Non-pigmented ciliary epithelial cell (primary cell): ENCODE measurements at regions not wholly inside any gene's neighbourhood (a gene's known extent, or its start where the extent isn't known, plus 50 kb on each side); places are given as distances from the start of the nearest gene placed in this dataset.
"Not testable (repeated sequence)": the region's sequence is repeated elsewhere in the genome, so short reads cannot be mapped to it uniquely, and the experiment has no call there.

Experiments
- DNase-seq: peaks from one replicate; pipeline ENCODE4 v3.0.0-alpha.2; 2010; ENCODE audit warnings: low read depth

GRCh38 chr1:187038784-187039183 is 210.0 kb downstream of the PLA2G4A start:
- DNase-seq, result peak; percentile 19

DNA sequence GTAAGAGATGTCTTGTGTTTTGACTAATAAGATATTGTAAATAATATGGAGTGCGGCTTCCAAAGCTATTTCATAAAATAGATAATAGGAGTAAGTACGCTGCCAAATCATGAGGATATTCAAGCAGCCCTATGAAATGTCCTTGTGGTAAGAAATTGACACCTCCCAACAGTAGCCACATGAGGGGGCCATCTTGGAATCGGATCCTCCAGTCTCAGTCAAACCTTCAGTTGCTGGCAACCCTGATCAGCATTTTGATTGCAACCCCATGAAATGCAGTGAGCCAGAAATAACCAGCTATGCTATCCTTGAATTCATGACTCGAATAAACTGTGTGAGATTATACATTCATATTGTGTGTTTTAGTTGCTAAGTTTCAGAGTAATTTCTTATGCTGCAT is 212.4 kb downstream of the PLA2G4A start:
- no peak for DNase-seq

DNA sequence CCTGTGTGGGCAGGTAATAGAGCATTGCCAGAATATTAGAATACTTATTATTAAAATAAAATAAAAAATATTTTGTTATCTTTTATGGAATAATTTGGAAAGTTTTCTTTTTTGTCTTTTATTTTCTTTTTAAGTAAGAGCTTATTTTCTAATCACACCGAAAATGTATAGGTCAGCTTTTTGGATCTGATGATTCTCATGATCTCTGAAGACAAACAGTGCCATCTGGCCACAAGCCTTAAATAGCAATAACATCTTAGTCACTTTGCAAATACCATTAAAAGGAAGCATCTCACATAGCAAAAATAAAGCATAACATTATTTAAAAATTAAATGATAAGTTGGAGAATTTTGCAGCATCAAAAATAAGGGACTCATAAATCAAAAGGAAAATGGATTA is 213.8 kb downstream of the PLA2G4A start:
- DNase-seq, result no peak

- DNase-seq, result not testable (repeated sequence)
These were observed 214.7 kb downstream of the PLA2G4A start for GRCh38 chr1:187043433-187043832.

DNA sequence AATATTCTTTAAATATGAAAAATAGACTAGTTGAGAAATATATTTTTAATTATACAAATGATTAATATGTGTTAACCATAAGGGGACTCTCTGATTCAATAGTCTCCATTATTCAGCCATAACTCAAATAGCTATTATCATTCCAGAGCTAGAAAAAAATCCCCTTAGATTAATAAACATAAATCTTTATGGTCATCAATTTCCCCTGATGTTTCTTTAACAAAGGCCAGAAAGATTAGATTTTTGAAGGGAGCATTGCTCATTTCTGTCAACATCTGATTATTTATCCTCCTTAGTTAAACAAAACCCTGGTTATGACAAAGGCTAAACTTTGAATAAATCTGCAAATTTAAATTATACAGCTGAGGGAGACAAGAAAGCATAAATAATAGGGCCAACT is 215.7 kb downstream of the PLA2G4A start:
- DNase-seq, result no peak

GRCh38 chr1:187045371-187045770 is 216.6 kb downstream of the PLA2G4A start:
- DNase-seq, result no peak

GRCh38 chr1:187046293-187046692 is 217.5 kb downstream of the PLA2G4A start:
- no peak for DNase-seq

DNA sequence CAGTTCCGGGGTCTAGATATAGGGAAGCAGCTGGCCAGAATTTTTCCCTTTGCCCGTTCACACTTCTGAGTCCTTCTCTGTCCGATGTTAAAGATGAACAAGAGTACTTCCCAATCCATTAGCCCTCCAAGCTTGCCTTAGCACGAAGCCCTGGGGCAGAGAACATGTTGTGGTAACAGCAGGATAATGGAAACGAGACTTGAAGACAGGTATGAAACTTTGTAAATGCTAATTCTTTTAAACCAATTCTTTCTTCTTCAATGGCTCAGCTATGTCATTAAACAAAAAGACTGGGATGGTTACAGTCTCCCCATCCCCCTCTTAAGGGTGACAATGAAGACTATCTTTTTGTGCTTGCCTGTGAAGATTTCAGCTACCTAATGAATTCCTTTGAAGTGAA is 218.5 kb downstream of the PLA2G4A start:
- no peak for DNase-seq

- no peak for DNase-seq
These were observed 223.0 kb downstream of the PLA2G4A start for GRCh38 chr1:187051618-187052232.

DNA sequence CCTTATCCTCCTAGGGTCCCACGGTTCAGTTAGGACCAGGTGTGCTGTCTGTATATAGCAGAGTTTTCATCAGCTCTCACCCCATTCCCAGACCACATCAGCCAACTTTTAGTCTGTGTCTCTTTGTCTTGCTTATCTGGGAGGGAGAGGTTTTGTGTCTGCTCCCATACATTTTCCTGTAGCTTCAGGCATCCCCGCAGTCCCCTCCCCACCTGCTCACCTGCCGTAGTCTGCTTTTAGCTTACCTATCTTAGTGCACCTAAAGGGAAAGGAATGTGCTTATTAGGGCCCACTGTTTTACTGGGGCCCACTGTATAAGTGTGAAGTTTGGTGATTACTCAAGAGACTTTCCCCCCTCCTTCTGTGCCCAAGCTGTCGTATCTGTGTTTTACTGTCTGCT is 225.1 kb downstream of the PLA2G4A start:
- DNase-seq, result no peak

- DNase-seq, result no peak
These were observed 226.4 kb downstream of the PLA2G4A start for GRCh38 chr1:187054862-187055757.

DNA sequence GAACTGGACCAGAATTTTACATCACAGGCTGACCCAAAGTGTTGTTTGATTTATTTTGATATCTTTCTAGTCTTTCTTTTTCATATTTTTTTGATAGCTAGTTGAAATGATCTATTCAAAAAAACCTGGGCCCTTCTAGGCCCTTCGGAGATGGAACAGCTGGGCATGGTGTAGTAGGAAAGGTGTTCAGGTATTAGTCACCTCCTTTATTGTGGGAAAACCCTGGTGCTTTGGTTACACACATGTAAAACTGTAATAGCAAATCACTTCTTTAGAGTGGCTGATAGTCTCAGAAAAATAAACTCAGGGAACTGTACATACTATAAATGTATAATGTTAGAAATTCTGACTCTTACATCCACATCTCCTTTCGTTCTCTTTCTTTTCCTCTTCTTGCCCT is 234.5 kb downstream of the PLA2G4A start:
- no peak for DNase-seq

DNA sequence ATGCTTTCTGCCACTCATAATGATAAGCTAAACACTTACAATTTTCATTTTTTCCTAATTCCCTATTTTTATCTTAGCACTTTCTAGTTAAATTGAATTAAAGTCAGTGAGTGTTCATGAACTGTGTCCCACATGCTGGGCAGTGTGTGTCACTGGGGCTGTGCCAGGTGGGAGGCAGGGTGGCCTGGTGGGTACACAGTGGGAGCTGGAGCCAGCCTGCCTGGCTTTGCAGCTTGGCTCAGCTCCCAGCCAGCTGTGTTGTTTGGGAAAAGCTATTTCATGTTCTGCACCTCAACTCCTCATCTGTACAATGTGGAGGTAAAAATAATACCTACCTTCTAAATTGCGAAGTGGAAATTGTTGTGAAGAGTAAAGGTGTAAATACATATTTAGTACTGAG is 238.4 kb downstream of the PLA2G4A start:
- DNase-seq, result no peak

DNA sequence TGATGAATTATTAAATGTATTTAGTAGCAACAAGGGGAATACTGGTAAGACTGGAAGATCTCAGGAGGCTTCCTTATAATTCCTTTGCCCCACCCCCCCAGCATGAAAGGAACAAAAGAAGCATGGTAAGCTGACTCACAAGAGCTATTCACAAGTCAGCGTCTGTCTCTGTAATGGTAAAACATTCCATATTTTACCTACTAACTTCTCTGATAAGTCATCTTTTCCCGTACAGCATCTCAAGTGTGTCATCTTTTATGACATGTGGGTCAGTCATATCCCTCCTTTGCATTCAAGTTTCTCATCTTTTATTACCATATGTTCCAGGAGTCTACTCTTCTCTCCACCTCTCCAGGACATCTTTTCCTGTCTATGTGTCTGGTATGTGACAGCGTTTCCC is 241.3 kb downstream of the PLA2G4A start:
- no peak for DNase-seq

GRCh38 chr1:187072262-187073034 is 243.7 kb downstream of the PLA2G4A start:
- DNase-seq, result not testable (repeated sequence)

DNA sequence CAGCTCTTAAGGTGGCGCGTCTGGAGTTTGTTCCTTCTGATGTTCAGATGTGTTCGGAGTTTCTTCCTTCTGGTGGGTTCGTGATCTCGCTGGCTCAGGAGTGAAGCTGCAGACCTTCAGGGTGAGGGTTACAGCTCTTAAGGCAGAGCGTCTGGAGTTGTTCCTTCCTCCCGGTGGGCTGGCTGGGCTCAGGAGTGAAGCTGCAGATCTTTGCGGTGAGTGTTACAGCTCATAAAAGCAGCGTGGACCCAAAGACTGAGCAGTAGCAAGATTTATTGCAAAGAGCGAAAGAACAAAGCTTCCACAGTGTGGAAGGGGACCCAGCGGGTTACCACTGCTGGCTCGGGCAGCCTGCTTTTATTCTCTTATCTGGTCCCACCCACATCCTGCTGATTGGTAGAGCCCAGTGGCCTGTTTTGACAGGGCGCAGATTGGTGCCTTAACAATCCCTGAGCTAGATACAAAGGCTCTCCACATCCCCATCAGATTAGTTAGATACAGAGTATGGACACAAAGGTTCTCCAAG is 244.3 kb downstream of the PLA2G4A start:
- not testable (repeated sequence) for DNase-seq

GRCh38 chr1:187073634-187074245 is 245.0 kb downstream of the PLA2G4A start:
- not testable (repeated sequence) for DNase-seq

DNA sequence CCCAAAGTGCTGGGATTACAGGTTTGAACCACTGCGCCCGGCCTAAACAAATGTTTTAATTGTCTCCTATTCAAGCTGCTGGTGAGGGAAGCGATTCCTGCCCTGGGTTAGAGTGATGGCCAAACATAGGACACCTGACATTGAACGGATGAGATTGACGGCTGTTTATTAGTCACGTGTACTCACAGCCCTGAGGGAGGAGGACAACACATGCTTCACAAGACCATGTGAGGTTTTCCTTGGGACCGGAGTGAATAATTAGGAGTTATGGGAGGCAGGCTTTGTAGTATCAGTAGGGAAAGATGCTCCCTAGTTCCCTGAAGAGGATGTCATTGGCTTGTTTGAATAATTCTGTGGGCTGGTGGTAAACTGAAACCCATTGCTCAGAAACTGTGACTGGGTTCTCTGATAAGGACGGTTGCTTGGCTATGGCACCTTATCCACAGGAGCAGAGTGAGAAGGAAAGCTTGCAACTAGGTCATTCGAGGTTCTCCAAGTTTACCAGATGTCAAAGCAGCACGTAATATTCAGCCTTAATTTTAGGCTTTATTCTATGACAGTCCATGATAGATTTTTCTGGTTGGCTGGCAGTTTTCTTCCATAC is 245.8 kb downstream of the PLA2G4A start:
- DNase-seq, result no peak

DNA sequence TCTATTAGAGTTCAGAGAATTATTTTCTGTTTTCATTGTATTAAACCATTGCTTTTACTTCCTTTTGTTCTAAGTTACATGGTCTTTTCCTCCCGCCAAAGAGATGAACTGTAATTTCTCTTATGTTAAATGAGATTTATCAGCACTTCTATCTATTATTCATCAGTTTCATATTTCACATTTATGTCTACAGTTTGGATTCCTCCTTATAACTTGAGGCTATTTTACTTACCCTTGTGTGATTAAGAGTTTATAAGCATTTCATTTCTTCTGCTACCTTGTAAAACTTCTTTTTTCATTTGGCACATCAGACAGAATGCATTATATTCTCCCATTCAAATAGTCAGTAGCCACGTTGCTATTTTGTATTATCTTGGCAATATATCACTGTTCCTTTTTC is 248.2 kb downstream of the PLA2G4A start:
- no peak for DNase-seq

DNA sequence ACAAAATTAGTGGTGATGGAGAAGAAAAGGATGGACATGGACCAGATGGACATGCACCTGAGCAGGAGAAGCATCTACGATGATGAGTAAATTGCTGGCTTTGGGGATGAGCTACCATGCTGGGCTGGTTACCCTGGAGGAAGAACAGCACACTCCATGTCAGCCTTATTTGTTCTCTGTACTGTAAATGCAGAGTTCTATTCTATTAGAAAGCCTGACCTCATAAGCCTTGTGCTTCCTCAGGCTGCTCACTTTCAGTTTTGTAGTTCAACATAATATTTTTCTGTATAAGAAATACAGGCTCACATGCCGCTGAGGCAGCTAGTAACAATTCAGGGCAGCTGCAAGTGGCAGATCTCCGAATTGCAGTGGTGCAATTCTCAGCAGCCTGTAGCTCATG is 249.6 kb downstream of the PLA2G4A start:
- no peak for DNase-seq

GRCh38 chr1:187078916-187079315 is 250.2 kb downstream of the PLA2G4A start:
- no peak for DNase-seq

GRCh38 chr1:187079330-187079729 is 250.6 kb downstream of the PLA2G4A start:
- DNase-seq, result no peak
